Transverse colon (tissue), 4 donors: ENCODE measurements at regions not wholly inside any gene's neighbourhood (a gene's known extent, or its start where the extent isn't known, plus 50 kb on each side); places are given as distances from the start of the nearest gene placed in this dataset.

Source experiments
- POLR2A ChIP-seq: fragments of 450-650 bp; IDR thresholded peaks from one replicate; pipeline ENCODE4 v1.6.1; 2016; ENCODE audit warnings: antibody characterized with exemption, mild to moderate bottlenecking, moderate library complexity
- POLR2AphosphoS5 ChIP-seq, 3 donors: sonication (generic); formaldehyde crosslinking; IDR thresholded peaks; one replicate each; pipeline ENCODE4 v1.6.1; 2016; ENCODE audit warnings: antibody characterized with exemption in 3 of 3
- TF ChIP-seq, protein P1 (sequence below), 5 experiments: fragments of 200-600 bp in 3 of 5; fragments of 450-650 bp in 2 of 5; sonication (generic) in 3 of 5; IDR thresholded peaks; 1 replicate in 2 of 5; 2 replicates in 3 of 5; pipeline ENCODE4 v1.5.1; 2016 to 2017; ENCODE audit warnings: antibody characterized with exemption in 5 of 5, inconsistent platforms in 3 of 5, mild to moderate bottlenecking in 2 of 5, moderate library complexity in 1 of 5

DNA sequence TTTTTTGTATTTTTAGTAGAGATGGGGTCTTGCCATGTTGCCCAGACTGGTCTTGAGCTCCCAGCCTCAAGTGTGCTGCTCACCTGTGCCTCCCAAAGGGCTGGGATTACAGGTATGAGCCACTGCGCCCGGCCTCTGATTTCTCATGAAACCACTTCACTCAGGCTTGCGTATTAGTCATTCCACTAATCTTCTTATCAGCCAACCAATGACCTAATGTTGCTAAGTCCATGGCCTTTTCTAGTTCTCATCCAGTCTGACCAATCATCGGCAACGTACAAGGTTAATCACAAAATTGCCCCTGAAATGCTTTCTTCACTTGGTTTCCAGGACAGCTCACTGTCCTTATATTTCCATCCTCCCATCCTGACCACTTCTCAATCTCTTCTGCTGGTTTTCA, 605.3 kb upstream of the SLC10A2 start:
- TF ChIP-seq, protein P1, sequence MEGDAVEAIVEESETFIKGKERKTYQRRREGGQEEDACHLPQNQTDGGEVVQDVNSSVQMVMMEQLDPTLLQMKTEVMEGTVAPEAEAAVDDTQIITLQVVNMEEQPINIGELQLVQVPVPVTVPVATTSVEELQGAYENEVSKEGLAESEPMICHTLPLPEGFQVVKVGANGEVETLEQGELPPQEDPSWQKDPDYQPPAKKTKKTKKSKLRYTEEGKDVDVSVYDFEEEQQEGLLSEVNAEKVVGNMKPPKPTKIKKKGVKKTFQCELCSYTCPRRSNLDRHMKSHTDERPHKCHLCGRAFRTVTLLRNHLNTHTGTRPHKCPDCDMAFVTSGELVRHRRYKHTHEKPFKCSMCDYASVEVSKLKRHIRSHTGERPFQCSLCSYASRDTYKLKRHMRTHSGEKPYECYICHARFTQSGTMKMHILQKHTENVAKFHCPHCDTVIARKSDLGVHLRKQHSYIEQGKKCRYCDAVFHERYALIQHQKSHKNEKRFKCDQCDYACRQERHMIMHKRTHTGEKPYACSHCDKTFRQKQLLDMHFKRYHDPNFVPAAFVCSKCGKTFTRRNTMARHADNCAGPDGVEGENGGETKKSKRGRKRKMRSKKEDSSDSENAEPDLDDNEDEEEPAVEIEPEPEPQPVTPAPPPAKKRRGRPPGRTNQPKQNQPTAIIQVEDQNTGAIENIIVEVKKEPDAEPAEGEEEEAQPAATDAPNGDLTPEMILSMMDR (IDR thresholded peaks at IDR 0.05), result no peak
- TF ChIP-seq POLR2A (no peak), POLR2AphosphoS5 (IDR thresholded peaks at IDR 0.05) (no peak)
